ENCODE measurements at regions not wholly inside any gene's neighbourhood (a gene's known extent, or its start where the extent isn't known, plus 50 kb on each side); places are given as distances from the start of the nearest gene placed in this dataset.
"Not testable (repeated sequence)": the region's sequence is repeated elsewhere in the genome, so short reads cannot be mapped to it uniquely, and the experiment has no call there.

- DNase-seq (ENCODE audit: low spot score) = no peak
Observed at GRCh38 chr5:17978954-17979353, 344.7 kb downstream of the TAF11L14 start.

DNA sequence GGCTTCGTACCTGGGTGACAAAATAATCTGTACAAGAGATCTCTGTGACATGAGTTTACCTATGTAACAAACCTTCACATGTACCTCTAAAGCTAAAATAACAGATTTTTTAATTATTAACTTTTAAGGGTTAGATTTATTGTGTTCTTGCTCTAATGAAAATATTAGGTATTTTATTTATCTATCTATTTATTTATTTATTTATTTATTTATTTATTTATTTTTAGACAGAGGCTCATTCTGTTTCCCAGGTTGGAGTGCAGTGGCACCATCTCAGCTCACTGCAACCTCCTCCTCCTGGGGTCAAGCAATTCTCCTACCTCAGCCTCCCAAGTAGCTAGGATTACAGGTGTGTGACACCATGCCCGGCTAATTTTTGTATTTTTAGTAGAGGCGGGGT, 348.4 kb downstream of the TAF11L14 start:
- DNase-seq (ENCODE audit: low spot score) = not testable (repeated sequence)

- no peak for DNase-seq (ENCODE audit: low spot score)
Observed at GRCh38 chr5:17989036-17989435, 354.8 kb downstream of the TAF11L14 start.

GRCh38 chr5:17989567-17990563, 355.6 kb downstream of the TAF11L14 start:
- DNase-seq (ENCODE audit: low spot score) = no peak

GRCh38 chr5:17991775-17992174, 357.5 kb downstream of the TAF11L14 start:
- DNase-seq (ENCODE audit: low spot score) = no peak

- no peak for DNase-seq (ENCODE audit: low spot score)
Observed at GRCh38 chr5:17992291-17992690, 358.0 kb downstream of the TAF11L14 start.

GRCh38 chr5:17995997-17996396, 361.7 kb downstream of the TAF11L14 start:
- no peak for DNase-seq (ENCODE audit: low spot score)

DNA sequence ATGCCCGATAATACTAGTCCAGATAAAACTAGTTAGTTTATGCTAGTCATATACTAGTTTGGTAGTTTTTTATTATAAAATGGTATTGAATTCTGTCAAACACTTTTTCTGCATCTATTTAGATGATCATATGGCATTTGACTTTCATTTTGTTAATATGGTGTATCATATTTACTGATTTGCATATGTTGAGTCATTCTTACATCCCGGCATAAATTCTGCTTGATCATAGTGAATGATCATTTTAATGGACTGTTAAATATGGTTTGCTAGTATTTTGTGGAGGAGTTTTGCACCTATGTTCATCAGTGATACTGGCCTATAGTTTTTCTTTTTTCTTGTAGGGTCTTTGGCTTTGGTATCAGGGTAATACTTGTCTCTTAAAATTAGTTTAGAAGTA, 365.6 kb downstream of the TAF11L14 start:
- no peak for DNase-seq (ENCODE audit: low spot score)

DNA sequence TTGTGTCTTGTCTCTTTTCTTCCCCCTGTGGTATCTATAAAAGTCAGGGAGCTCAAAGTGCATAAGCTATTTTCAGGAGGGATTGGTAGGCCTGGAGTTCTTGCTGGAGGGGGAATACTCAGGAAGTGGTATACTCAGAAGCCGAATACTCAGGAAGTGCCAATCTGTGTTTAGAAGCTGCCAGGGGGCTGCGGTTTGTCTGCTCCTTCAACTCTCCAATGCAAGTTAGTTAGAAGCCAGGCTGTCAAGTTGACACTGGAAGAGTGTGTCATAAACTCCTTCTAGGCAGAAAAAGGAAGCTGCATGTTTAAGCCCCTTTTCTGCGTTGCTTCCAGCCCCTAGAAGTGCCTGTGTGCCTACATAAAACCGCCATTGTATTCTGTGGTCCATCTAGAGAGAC, 366.5 kb downstream of the TAF11L14 start:
- no peak for DNase-seq (ENCODE audit: low spot score)

GRCh38 chr5:18003312-18003711, 369.1 kb downstream of the TAF11L14 start:
- DNase-seq (ENCODE audit: low spot score) = no peak

DNA sequence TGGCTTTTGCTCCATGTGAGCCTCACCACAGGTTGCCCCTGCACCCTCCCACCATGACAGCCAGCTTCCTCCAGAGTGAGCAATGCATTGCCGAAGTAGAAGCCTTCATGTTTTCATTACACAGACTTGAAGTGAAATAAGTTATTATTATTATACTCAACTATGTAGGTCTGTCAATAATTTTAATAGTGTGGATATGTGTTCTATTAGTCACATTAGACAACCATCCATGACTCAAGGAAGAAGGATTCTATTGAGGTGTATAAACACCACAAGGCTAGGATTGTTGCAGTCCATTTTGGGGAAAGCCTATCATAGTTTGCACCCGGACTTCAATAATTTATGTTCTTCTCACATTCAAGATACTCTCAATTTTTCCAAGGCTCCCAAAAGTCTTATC, 369.5 kb downstream of the TAF11L14 start:
- no peak for DNase-seq (ENCODE audit: low spot score)

DNA sequence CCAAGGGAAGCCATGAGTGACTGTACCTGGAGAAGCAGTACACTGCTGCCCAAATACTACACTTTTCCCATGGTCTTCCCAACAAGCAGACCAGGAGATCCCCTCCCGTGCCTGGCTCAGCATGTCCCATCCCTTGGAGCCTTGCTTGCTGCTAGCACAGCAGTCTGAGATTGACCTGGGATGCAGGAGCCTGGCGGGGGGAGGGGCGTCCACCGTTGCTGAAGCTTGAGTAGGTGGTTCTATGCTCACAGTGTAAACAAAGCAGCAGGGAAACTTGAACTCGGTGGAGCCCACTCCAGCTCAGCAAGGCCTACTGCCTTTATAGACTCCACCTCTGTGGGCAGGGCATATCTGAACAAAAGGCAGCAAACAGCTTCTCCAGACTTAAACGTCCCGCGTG, 372.0 kb downstream of the TAF11L14 start:
- DNase-seq (ENCODE audit: low spot score) = not testable (repeated sequence)

DNA sequence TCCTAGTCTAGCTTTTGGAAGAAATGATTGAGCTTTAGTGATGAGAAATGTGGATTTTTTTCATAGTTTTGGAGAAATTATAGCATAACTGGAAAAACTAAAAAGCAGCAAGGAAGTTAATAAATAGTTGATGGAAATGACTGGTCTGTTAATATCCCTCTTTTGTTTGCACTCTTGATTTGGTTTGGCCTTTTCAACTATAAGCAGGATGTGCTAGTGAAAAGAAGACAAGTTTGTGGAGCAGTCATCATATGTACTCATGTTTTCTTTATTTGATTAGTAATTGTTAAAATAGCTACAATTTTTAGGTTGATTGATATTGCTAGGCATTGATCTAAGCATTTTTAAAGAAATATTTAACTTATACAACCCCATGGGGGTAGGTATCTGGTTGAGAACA, 374.7 kb downstream of the TAF11L14 start:
- DNase-seq (ENCODE audit: low spot score) = no peak

DNA sequence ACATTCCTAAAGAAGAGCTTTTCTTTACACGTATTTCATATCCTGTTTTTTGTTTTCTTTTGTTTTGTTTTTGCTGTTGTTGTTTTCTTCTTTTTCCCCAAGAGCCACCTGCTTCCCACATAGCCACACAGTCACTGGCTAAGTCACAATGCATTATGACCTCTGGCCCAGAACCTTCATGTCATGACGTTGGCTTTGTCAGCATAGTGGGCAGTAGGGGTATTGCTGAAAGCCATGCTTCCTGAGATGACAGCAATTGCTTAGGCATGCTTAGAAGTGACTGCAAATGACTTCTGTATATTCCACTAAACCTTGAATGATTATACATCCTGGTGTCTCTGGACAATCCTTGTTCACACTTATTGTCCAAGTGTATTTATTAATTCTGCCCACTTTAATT, 375.8 kb downstream of the TAF11L14 start:
- DNase-seq (ENCODE audit: low spot score) = peak; percentile 36

DNA sequence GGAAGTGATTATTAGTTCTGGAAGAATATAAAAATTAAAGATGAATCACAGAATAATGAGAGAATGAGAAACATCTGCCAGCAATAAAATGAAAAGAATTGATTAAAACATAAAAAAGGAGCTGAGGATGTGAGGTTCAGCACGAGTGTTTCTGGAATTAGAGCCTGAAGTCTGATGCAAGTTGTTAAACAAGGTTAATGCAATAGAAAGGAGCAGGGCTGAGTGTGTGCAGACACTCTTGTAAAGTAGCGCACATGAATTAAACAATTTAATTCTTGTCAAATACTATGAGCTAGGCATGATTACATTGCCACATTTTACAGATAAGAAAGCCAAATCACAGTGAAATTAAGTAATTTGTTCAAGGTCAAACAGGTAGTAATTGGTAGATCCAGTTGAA, 384.2 kb downstream of the TAF11L14 start:
- no peak for DNase-seq (ENCODE audit: low spot score)

DNA sequence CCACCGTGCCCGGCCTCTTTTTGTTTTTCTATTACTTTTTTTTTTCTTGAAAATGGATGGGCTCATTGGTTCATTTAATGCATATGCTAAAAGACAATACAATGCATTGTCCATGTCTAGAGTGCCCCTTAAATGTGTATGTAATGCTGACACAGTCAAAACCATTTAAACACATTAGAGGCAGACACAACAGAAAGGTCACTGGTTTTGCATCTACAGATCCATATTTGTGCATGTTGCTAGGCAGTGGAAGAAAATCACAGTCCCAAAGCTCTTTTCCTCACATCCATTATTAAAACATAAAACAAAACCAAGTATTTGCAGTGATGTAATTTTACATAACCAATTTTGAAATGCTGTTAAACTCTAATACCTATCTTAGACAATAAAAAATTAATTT, 389.0 kb downstream of the TAF11L14 start:
- no peak for DNase-seq (ENCODE audit: low spot score)

GRCh38 chr5:18023986-18024385, 389.7 kb downstream of the TAF11L14 start:
- no peak for DNase-seq (ENCODE audit: low spot score)

- no peak for DNase-seq (ENCODE audit: low spot score)
Observed at GRCh38 chr5:18024542-18024941, 390.3 kb downstream of the TAF11L14 start.

GRCh38 chr5:18027241-18027867, 393.1 kb downstream of the TAF11L14 start:
- no peak for DNase-seq (ENCODE audit: low spot score)

GRCh38 chr5:18028036-18028435, 393.8 kb downstream of the TAF11L14 start:
- no peak for DNase-seq (ENCODE audit: low spot score)

GRCh38 chr5:18032744-18033143, 398.5 kb downstream of the TAF11L14 start:
- DNase-seq (ENCODE audit: low spot score) = no peak

DNA sequence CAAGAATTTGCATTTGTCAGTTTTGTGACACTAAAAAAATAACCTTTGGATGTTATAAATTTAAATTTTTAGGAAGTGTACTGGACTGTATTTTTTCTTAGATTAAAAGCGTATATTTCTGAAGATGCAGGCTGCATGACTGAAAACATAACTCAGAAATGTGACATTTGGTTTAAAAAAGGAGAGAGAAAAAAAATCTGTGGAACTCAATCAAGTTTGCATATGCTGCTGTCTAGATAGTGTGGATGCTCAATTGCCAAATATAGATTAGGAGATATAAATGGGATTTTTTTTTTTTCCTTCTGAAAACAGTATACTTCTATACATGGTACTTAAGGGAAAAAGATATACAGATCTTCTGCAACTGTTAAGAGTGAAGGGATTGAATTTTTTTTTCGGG, 402.3 kb downstream of the TAF11L14 start:
- DNase-seq (ENCODE audit: low spot score) = no peak

GRCh38 chr5:18037718-18038117, 403.5 kb downstream of the TAF11L14 start:
- no peak for DNase-seq (ENCODE audit: low spot score)

All from kidney capillary endothelial cell (primary cell).